Naive B cell (primary cell): ENCODE measurements at regions not wholly inside any gene's neighbourhood (a gene's known extent, or its start where the extent isn't known, plus 50 kb on each side); places are given as distances from the start of the nearest gene placed in this dataset.
A peak's percentile ranks its signal among the peaks of the same experiment; 100 is the strongest.
"Not testable (repeated sequence)": the region's sequence is repeated elsewhere in the genome, so short reads cannot be mapped to it uniquely, and the experiment has no call there.

Source experiments
- ATAC-seq, 2 donors: fragments of 150-1000 bp; cut with Tn5 transposase; 2 replicates each; pipeline ENCODE4 v1.10.0; 2021; ENCODE audit warnings: low read depth in 2 of 2, mild to moderate bottlenecking in 2 of 2, moderate library complexity in 2 of 2
- DNase-seq: peaks from one replicate; pipeline ENCODE4 v3.0.0; 2022
- H3K27ac Mint-ChIP-seq, 6 donors: one replicate each; pipeline ENCODE4 v1.8.0; 2020 to 2022; ENCODE audit warnings: mild to moderate bottlenecking in 6 of 6, mixed read lengths in 6 of 6, moderate library complexity in 5 of 6, inconsistent platforms in 2 of 6
- H3K27me3 Mint-ChIP-seq, 3 donors: one replicate each; pipeline ENCODE4 v1.8.0; 2021 to 2022; ENCODE audit warnings: mixed read lengths in 3 of 3, mild to moderate bottlenecking in 1 of 3
- H3K36me3 Mint-ChIP-seq, 2 donors: one replicate each; pipeline ENCODE4 v1.8.0; 2020 to 2022; ENCODE audit warnings: mixed read lengths in 2 of 2, inconsistent platforms in 1 of 2, mild to moderate bottlenecking in 1 of 2
- H3K4me1 Mint-ChIP-seq, 3 donors: one replicate each; pipeline ENCODE4 v1.8.0; 2020 to 2022; ENCODE audit warnings: mixed read lengths in 3 of 3, inconsistent platforms in 1 of 3, mild to moderate bottlenecking in 1 of 3, moderate library complexity in 1 of 3
- H3K4me3 Mint-ChIP-seq, 8 donors: one replicate each; pipeline ENCODE4 v1.8.0; 2020 to 2022; ENCODE audit warnings: mild to moderate bottlenecking in 8 of 8, mixed read lengths in 8 of 8, moderate library complexity in 8 of 8, inconsistent platforms in 2 of 8
- H3K9me3 Mint-ChIP-seq, 7 donors: one replicate each; pipeline ENCODE4 v1.8.0; 2020 to 2022; ENCODE audit warnings: mixed read lengths in 7 of 7, mild to moderate bottlenecking in 5 of 7, inconsistent platforms in 2 of 7, moderate library complexity in 1 of 7

DNA sequence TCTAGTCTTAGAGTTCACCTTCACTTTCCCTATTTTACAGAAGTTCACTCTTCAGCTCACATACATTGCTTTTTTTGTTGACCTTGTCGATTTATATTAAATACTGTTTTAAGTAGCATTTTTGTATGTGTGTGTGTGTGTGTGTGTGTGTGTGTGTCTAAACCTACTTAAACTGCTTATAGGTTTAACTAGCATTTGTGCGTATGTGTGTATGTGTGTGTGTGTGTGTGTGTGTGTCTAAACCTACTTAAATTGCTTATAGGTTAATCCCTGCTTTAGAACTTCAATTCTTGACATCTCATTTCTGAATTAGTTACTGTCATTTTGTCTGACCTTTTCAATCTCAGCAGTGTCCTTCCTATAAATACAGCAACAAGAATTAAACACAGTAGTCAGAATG lies 254.8 kb upstream of the EPHA3 start:
- DNase-seq (no peak), ATAC-seq (no peak)
- Mint-ChIP-seq H3K36me3 (no peaks in the 10 kb centered on the region), H3K4me3 (no peak overlapping the region), H3K9me3 (peaks cover 0 to 3% (median 0%) of the 10 kb centered on the region in 7 donors), H3K27me3 (no peaks in the 10 kb centered on the region), H3K27ac (no peak overlapping the region), H3K4me1 (no peaks in the 10 kb centered on the region)

DNA sequence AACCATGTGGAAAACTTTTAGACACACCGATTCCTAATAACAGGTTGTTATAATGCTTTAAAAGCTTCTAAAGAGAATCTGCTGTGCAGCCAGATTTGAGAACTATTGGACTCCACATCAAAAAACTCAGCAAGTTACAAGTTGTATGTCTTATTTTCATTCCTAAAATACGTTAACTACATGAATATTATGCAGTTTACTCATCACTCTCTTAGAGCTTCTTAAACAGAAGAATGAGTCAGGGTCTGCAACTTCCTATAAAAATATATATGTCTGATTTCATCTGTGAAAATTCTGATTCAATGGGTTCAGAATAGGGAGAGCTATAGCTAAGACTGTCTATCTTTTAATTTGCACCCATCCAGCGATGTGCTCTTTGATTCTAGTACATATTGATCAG lies 244.2 kb upstream of the EPHA3 start:
- DNase-seq, result no peak
- Mint-ChIP-seq H3K27me3 (no peaks in the 10 kb centered on the region), H3K27ac (no peak overlapping the region), H3K4me1 (no peaks in the 10 kb centered on the region), H3K4me3 (no peak overlapping the region), H3K9me3 (peaks cover 0 to 7% (median 0%) of the 10 kb centered on the region in 7 donors), H3K36me3 (no peaks in the 10 kb centered on the region)
- no peak for ATAC-seq

DNA sequence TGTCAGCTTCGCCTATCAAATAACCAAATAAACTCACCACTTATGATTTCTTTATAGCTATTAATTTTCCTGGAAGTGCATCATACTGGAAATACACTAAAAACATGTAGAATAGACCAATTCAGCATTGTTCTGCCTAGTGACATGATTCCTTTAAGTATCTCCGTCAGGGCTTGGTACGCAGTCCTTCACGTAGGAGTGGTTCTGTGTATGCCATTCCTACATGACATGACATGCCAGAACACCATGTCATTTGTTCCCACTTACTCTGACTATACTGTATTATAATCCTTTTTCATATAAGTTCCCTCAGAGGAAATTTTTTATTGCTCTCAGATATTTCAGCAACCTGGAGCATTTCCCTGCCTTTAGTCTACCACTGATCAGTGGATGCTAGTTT lies 230.7 kb upstream of the EPHA3 start:
- Mint-ChIP-seq H3K36me3 (no peaks in the 10 kb centered on the region), H3K27me3 (no peaks in the 10 kb centered on the region), H3K4me1 (no peaks in the 10 kb centered on the region), H3K4me3 (no peak overlapping the region), H3K27ac (no peak overlapping the region), H3K9me3 (peaks cover 0 to 3% (median 0%) of the 10 kb centered on the region in 7 donors)
- no peak for DNase-seq
- ATAC-seq, result no peak

DNA sequence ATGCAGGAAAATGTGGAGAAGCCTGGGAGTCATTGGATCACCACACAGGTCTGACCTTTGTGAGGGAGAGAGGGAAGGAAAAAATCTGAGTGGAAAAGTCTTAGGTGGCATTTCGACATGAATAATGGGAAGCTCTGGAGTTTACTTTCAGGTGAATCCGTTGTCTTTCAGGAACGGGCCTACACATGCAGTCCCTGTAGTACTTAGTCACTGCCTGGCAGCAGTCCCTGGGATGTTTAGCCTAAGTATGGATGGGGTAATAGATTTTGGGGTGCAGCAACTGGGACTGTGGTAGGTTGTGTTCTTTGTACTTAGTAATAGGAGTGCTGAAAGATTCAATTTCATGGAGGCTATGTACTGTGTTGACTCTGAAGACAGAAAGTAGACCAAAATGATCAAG lies 227.5 kb upstream of the EPHA3 start:
- ATAC-seq, result no peak
- H3K27me3 Mint-ChIP-seq, result no peaks in the 10 kb centered on the region
- H3K4me3 Mint-ChIP-seq, result no peak overlapping the region
- H3K4me1 Mint-ChIP-seq, result no peaks in the 10 kb centered on the region
- H3K9me3 Mint-ChIP-seq, result peaks cover 0 to 6% (median 0%) of the 10 kb centered on the region in 7 donors
- no peak for DNase-seq
- H3K27ac Mint-ChIP-seq, result no peak overlapping the region
- no peaks in the 10 kb centered on the region for H3K36me3 Mint-ChIP-seq

DNA sequence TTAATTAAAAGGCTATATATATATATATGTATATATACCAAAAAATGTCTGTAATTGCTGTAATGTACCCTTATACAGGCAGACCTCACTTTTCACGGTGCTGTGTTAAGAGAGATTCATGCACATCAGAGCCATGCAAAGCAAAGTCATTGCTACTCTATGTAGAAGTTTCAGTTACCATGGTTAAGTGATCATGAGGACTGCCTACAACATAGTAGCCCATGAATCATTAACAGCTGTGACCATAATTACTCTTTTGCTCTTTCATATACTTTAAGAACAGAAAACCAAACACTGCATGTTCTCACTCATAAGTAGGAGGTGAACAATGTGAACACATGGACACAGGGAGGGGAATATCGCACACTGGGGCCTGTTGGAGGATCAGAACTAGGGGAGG lies 225.3 kb upstream of the EPHA3 start:
- no peaks in the 10 kb centered on the region for H3K36me3 Mint-ChIP-seq
- ATAC-seq, result no peak
- H3K4me3 Mint-ChIP-seq, result no peak overlapping the region
- no peak overlapping the region for H3K27ac Mint-ChIP-seq
- H3K27me3 Mint-ChIP-seq, result no peaks in the 10 kb centered on the region
- peaks cover 0 to 3% (median 0%) of the 10 kb centered on the region in 7 donors for H3K9me3 Mint-ChIP-seq
- no peak for DNase-seq
- no peaks in the 10 kb centered on the region for H3K4me1 Mint-ChIP-seq

DNA sequence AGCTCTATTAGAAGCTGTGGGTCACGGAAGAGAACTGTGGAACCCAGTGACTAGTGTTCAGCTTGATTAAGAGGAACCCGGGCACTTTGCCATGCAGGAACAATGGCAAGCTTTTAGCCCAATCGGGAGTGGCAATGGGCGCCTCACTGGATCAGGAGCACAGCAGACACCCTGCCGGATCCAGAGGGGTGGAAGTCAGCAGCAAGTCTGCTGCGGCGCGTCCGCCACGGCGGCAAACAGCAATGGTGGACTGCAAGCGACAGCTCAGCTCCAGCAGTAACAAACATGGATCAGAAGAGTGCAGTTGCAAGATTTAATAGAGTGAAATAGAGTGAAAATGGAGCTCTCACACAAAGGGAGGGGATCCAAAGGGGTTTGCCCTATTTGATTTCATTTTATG lies 220.8 kb upstream of the EPHA3 start:
- DNase-seq, H3K27ac Mint-ChIP-seq, H3K36me3 Mint-ChIP-seq, H3K27me3 Mint-ChIP-seq, H3K4me3 Mint-ChIP-seq, H3K4me1 Mint-ChIP-seq, ATAC-seq: not testable (repeated sequence)
- H3K9me3 Mint-ChIP-seq, result peaks cover 0 to 15% (median 4%) of the 10 kb centered on the region in 7 donors

DNA sequence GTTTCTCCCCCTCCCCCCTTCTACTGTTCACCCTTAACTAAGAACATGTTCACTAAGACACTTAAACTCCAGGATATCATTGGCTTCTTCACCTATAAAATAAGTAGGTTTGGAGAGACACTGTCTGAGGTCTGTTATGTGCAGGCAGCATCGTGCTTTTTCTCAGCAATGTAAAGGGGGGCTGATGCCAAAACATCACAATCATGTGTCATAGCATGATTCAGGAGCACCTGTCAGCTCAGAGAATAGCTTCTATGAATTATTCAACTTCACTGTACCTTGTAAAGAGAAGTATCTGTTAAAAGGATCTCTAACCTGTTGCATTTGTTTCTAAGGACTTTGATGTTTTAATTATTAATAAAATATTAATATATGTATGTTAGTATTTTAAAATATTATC lies 211.4 kb upstream of the EPHA3 start:
- no peaks in the 10 kb centered on the region for H3K36me3 Mint-ChIP-seq
- ATAC-seq (no peak), DNase-seq (no peak)
- H3K9me3 Mint-ChIP-seq, result peaks cover 0 to 3% (median 0%) of the 10 kb centered on the region in 7 donors
- H3K27ac Mint-ChIP-seq, result no peak overlapping the region
- no peaks in the 10 kb centered on the region for H3K27me3 Mint-ChIP-seq
- no peak overlapping the region for H3K4me3 Mint-ChIP-seq
- no peaks in the 10 kb centered on the region for H3K4me1 Mint-ChIP-seq

DNA sequence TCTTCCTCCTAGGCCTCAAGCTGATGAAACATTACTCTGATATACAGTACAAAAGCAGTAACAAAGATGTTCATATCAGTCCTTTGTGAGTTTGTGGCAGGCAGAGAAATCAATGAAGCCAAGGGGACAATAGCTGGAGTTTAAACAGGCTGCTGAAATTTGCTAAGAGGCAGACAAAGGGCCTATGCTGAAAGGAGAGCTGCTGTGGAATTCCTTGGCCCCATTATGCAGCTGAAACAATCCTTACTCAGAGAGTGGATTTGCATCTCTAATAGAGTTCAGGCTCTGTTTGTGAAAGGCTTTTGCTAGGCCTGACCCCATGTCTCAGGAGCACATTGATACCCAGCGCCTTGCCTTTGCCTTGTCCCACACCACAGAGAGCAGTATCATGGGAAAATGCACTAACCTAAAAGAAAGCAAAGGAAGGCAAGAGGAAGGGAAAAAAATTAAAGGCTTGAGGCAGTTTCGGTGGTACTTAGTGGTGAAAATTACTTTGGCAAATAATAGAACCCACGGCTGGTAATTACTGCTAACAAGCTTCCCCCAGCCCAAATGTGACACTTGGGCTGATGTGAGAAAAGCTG lies 195.0 kb upstream of the EPHA3 start:
- H3K4me3 Mint-ChIP-seq, result peak overlapping the region in 1 of 8 donors; percentile 18
- no peak for ATAC-seq
- no peaks in the 10 kb centered on the region for H3K4me1 Mint-ChIP-seq
- no peaks in the 10 kb centered on the region for H3K9me3 Mint-ChIP-seq
- no peak for DNase-seq
- H3K27me3 Mint-ChIP-seq, result no peaks in the 10 kb centered on the region
- no peak overlapping the region for H3K27ac Mint-ChIP-seq
- no peaks in the 10 kb centered on the region for H3K36me3 Mint-ChIP-seq

DNA sequence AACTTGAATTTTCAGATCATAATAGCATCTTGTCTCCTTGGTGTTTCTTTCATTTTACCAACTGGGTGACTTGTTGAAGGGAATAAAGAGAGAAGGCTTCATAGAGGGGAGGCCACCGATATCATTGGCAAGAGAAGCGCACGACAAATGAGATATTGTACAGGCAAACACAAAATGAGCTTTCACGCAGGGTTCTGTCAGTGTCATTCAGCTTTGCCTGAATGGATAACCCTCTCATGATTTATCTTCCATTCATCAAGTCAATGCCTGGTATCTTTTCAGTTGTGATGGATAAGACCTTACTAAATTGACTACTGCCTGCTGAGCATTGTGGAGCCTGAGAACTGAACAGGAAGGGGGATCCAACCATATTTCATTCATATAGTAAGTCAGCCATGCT lies 188.6 kb upstream of the EPHA3 start:
- H3K9me3 Mint-ChIP-seq, result no peaks in the 10 kb centered on the region
- H3K27ac Mint-ChIP-seq, result no peak overlapping the region
- no peaks in the 10 kb centered on the region for H3K27me3 Mint-ChIP-seq
- no peaks in the 10 kb centered on the region for H3K4me1 Mint-ChIP-seq
- H3K4me3 Mint-ChIP-seq, result no peak overlapping the region
- no peak for ATAC-seq
- DNase-seq, result no peak
- H3K36me3 Mint-ChIP-seq, result no peaks in the 10 kb centered on the region

DNA sequence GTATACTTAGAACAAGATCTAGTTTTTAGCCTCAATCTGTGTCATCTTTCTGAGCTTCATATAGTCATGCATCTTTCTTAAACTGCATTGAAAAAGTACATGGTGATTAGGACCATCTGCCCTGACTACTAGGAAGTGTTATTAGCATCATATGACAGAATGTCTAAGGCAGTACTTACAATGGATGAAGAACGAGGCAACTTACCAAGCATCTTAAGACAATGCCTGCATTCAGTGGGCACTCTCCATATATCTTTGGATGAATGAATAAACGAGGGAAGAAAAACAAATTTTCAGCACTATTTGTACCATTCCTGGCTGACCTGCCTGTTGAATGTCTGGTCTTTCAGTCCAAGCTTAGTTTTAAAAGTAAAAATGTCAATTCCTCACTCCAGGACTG lies 185.4 kb upstream of the EPHA3 start:
- Mint-ChIP-seq H3K4me3 (no peak overlapping the region), H3K27me3 (no peaks in the 10 kb centered on the region), H3K36me3 (no peaks in the 10 kb centered on the region)

DNA sequence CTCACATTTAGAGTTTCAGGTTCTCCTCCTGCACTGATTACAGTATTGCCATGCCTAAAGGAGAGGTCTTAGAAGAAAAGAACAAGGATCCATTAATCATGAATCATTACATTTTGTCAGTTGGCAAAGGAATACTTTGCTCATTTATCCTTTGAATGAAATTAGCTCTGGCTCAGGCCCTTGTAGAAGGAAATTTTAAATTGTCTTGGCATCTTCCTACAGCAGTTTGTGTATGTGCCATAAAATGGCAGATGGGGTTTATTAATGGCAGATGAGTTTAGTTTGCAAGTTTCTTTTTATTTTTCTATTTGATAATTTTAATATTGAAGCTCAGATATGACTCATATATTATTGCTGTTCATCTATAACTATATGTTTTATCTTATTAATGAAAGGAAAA lies 181.2 kb upstream of the EPHA3 start:
- Mint-ChIP-seq H3K36me3 (no peaks in the 10 kb centered on the region), H3K27ac (no peak overlapping the region), H3K4me1 (no peaks in the 10 kb centered on the region), H3K27me3 (no peaks in the 10 kb centered on the region), H3K9me3 (peaks cover 0 to 2% (median 0%) of the 10 kb centered on the region in 7 donors), H3K4me3 (no peak overlapping the region)
- DNase-seq, result no peak
- ATAC-seq, result no peak

More for the DNA sequence above, 185.4 kb upstream of the EPHA3 start:
- no peak for DNase-seq
- H3K27ac Mint-ChIP-seq, result no peak overlapping the region
- H3K4me1 Mint-ChIP-seq, result no peaks in the 10 kb centered on the region
- H3K9me3 Mint-ChIP-seq, result no peaks in the 10 kb centered on the region
- no peak for ATAC-seq

DNA sequence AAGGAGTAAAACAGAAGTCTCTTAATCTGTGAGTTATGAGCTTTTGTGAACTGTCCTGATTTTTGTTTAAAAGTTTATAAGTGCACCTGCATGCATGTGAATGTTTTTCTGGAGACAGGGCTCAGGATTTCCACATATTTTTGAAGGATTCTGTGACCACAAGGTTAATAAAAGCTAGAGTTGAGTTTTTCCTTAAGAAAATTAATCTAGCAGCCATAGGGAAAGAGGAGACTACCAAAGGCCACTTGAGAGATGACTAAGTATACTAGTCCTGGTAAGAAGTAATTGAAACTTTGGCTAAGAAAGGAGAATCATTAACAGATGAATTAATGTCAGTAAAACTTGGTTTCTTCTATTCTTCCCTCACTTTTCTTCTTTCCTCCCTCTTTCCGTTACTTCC lies 176.8 kb upstream of the EPHA3 start:
- Mint-ChIP-seq H3K36me3 (no peaks in the 10 kb centered on the region), H3K9me3 (peaks cover 0 to 4% (median 0%) of the 10 kb centered on the region in 7 donors), H3K27ac (no peak overlapping the region), H3K4me1 (no peaks in the 10 kb centered on the region), H3K4me3 (no peak overlapping the region), H3K27me3 (no peaks in the 10 kb centered on the region)
- DNase-seq (no peak), ATAC-seq (no peak)

DNA sequence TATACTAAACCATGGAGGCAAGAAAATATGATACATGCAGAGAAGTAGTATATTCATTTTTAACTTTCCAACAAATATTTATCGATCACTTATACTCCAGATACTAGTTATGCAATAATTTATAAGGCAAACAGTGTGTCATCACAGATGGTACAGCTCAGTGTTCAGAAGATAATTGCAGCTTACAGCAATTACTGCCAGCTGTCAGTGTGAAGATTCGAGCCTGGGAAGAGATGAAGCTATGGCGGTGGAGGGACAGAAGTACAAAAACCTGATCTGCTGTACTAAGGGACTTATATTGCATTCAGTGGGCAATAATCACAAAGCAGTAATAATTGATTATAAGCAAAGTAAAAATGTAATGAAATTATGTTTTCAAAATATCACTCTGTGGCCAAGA lies 170.6 kb upstream of the EPHA3 start:
- Mint-ChIP-seq H3K36me3 (no peaks in the 10 kb centered on the region), H3K27me3 (no peaks in the 10 kb centered on the region), H3K4me1 (no peaks in the 10 kb centered on the region), H3K9me3 (peaks cover 0 to 7% (median 0%) of the 10 kb centered on the region in 7 donors), H3K27ac (no peak overlapping the region), H3K4me3 (no peak overlapping the region)
- ATAC-seq (no peak), DNase-seq (no peak)

DNA sequence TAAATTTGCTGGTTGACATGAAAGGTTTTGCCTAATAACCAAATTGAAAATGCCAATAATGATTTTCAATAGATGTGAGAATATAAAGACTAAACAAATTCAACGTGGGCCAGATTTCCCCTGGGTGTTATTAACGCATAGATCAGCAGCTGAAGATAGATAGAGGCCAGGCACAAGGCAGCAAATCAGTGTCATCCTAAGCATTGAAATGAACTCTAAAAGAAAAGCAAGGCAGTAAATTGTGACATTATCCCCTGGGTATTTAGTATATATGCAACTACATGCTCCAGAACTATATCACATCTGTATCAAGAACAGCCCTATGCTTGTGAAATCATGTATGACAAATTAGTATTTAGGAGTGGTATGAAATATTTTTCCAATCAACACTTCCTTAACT lies 167.1 kb upstream of the EPHA3 start:
- Mint-ChIP-seq H3K36me3 (no peaks in the 10 kb centered on the region), H3K27ac (no peak overlapping the region), H3K27me3 (no peaks in the 10 kb centered on the region), H3K9me3 (peaks cover 0 to 3% (median 0%) of the 10 kb centered on the region in 7 donors), H3K4me1 (no peaks in the 10 kb centered on the region), H3K4me3 (no peak overlapping the region)
- no peak for DNase-seq
- no peak for ATAC-seq

DNA sequence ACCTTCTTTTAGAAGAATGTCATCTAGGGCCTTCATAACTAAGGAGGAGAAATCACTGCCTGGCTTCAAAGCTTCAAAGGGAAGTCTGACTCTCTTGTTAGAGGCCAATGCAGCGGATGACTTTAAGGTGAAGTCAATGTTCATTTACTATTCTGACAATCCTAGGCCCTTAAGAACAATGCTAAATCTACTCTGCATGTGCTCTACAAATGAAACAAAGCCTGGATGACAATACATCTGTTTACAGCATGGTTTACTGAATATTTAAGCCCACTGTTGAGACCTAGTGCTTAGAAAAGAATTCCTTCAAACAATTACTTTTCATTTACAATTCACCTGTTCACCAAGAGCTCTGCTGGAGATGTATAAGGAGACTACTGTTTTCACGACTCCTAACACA lies 160.4 kb upstream of the EPHA3 start:
- Mint-ChIP-seq H3K9me3 (peaks cover 0 to 5% (median 0%) of the 10 kb centered on the region in 7 donors), H3K27me3 (no peaks in the 10 kb centered on the region), H3K4me1 (no peaks in the 10 kb centered on the region), H3K4me3 (no peak overlapping the region), H3K36me3 (no peaks in the 10 kb centered on the region), H3K27ac (no peak overlapping the region)
- DNase-seq (no peak), ATAC-seq (no peak)
